WTC11 (cell line): ENCODE measurements at regions not wholly inside any gene's neighbourhood (a gene's known extent, or its start where the extent isn't known, plus 50 kb on each side); places are given as distances from the start of the nearest gene placed in this dataset.

Experiments
- ATAC-seq: fragments of 200-7000 bp; cut with Tn5 transposase; 2 replicates; pipeline ENCODE4 v1.10.0; 2021; ENCODE audit warnings: mild to moderate bottlenecking, moderate library complexity
- CTCF ChIA-PET: fragments of 300-600 bp; sonication (Branson Sonifier 250); formaldehyde crosslinking; loops from one replicate; lab custom pipeline; 2021; ENCODE audit warnings: antibody characterized with exemption; lab: Charles Lee
- POLR2A ChIA-PET: fragments of 350-600 bp; sonication (Branson Sonifier 250); formaldehyde crosslinking; loops from one replicate; lab custom pipeline; 2021; ENCODE audit warnings: antibody characterized with exemption; lab: Charles Lee
- DNase-seq: peaks from one replicate; pipeline ENCODE4 v3.0.0; 2021; ENCODE audit warnings: low spot score
- H3K27ac Mint-ChIP-seq: 2 replicates; pipeline ENCODE4 v1.8.0; 2021; ENCODE audit warnings: mixed read lengths
- H3K27me3 Mint-ChIP-seq: 2 replicates; pipeline ENCODE4 v1.8.0; 2021; ENCODE audit warnings: low read depth, mild to moderate bottlenecking, moderate library complexity, mixed read lengths
- H3K36me3 Mint-ChIP-seq: 2 replicates; pipeline ENCODE4 v1.8.0; 2021; ENCODE audit warnings: mixed read lengths
- H3K4me1 Mint-ChIP-seq: 2 replicates; pipeline ENCODE4 v1.8.0; 2022; ENCODE audit warnings: mixed read lengths
- H3K4me3 Mint-ChIP-seq: 2 replicates; pipeline ENCODE4 v1.8.0; 2021; ENCODE audit warnings: mild to moderate bottlenecking, moderate library complexity, mixed read lengths
- H3K9me3 Mint-ChIP-seq: 2 replicates; pipeline ENCODE4 v1.8.0; 2021; ENCODE audit warnings: mixed read lengths
- AR ChIP-seq: fragments of 250-450 bp; sonication (Bioruptor Pico); IDR thresholded peaks from 2 replicates; pipeline ENCODE4 v1.9.0; 2021; ENCODE audit warnings: mild to moderate bottlenecking
- ARID4B ChIP-seq: sonication (generic); formaldehyde crosslinking; IDR thresholded peaks from 2 replicates; pipeline ENCODE4 v1.8.0; 2023; ENCODE audit warnings: missing genetic modification reagents, mild to moderate bottlenecking, borderline replicate concordance
- ATF1 ChIP-seq: sonication (generic); formaldehyde crosslinking; IDR thresholded peaks from 2 replicates; pipeline ENCODE4 v1.8.1; 2023; ENCODE audit warnings: mild to moderate bottlenecking, moderate library complexity, missing genetic modification reagents
- CREB1 ChIP-seq: sonication (generic); formaldehyde crosslinking; IDR thresholded peaks from 2 replicates; pipeline ENCODE4 v1.8.0; 2023; ENCODE audit warnings: mild to moderate bottlenecking, missing genetic modification reagents
- ELF4 ChIP-seq: sonication (generic); formaldehyde crosslinking; IDR thresholded peaks from 2 replicates; pipeline ENCODE4 v1.8.1; 2022; ENCODE audit warnings: low read depth, mild to moderate bottlenecking, moderate library complexity, missing genetic modification reagents
- EMX1 ChIP-seq: fragments of 250-450 bp; sonication (Bioruptor Pico); IDR thresholded peaks from 2 replicates; pipeline ENCODE4 v1.8.0; 2021; ENCODE audit warnings: mild to moderate bottlenecking
- ESRRA ChIP-seq: sonication (generic); formaldehyde crosslinking; IDR thresholded peaks from 2 replicates; pipeline ENCODE4 v1.8.1; 2022; ENCODE audit warnings: mild to moderate bottlenecking, missing genetic modification reagents, borderline replicate concordance
- ETV6 ChIP-seq: sonication (generic); formaldehyde crosslinking; IDR thresholded peaks from 2 replicates; pipeline ENCODE4 v1.8.1; 2022; ENCODE audit warnings: mild to moderate bottlenecking, missing genetic modification reagents
- FOXJ3 ChIP-seq: sonication (generic); formaldehyde crosslinking; IDR thresholded peaks from 2 replicates; pipeline ENCODE4 v1.9.0; 2021; ENCODE audit warnings: missing genetic modification reagents, mild to moderate bottlenecking, borderline replicate concordance
- FOXP1 ChIP-seq: sonication (generic); formaldehyde crosslinking; IDR thresholded peaks from 2 replicates; pipeline ENCODE4 v1.8.0; 2022; ENCODE audit warnings: missing genetic modification reagents, mild to moderate bottlenecking, moderate library complexity, borderline replicate concordance
- MYBL2 ChIP-seq: sonication (generic); formaldehyde crosslinking; IDR thresholded peaks from 2 replicates; pipeline ENCODE4 v1.8.1; 2023; ENCODE audit warnings: mild to moderate bottlenecking, moderate library complexity, missing genetic modification reagents
- NFE2L1 ChIP-seq: sonication (generic); formaldehyde crosslinking; IDR thresholded peaks from 2 replicates; pipeline ENCODE4 v1.8.1; 2023; ENCODE audit warnings: missing genetic modification reagents
- NR2C2 ChIP-seq: sonication (generic); formaldehyde crosslinking; IDR thresholded peaks from 2 replicates; pipeline ENCODE4 v1.8.0; 2022; ENCODE audit warnings: mild to moderate bottlenecking, missing genetic modification reagents
- OVOL2 ChIP-seq: fragments of 250-450 bp; sonication (Bioruptor Pico); IDR thresholded peaks from 2 replicates; pipeline ENCODE4 v1.9.0; 2021; ENCODE audit warnings: mild to moderate bottlenecking, borderline replicate concordance
- PREB ChIP-seq: sonication (generic); formaldehyde crosslinking; IDR thresholded peaks from 2 replicates; pipeline ENCODE4 v1.8.1; 2022; ENCODE audit warnings: mild to moderate bottlenecking, missing genetic modification reagents, moderate library complexity, borderline replicate concordance
- RORB ChIP-seq: fragments of 250-450 bp; sonication (Bioruptor Pico); IDR thresholded peaks from 2 replicates; pipeline ENCODE4 v1.9.0; 2021; ENCODE audit warnings: mild to moderate bottlenecking
- SMAD4 ChIP-seq: sonication (generic); formaldehyde crosslinking; IDR thresholded peaks from 2 replicates; pipeline ENCODE4 v1.8.0; 2022; ENCODE audit warnings: mild to moderate bottlenecking, missing genetic modification reagents
- SOX15 ChIP-seq: fragments of 250-450 bp; sonication (Bioruptor Pico); IDR thresholded peaks from 2 replicates; pipeline ENCODE4 v1.9.0; 2021; ENCODE audit warnings: mild to moderate bottlenecking
- USF2 ChIP-seq: sonication (generic); formaldehyde crosslinking; IDR thresholded peaks from 2 replicates; pipeline ENCODE4 v1.8.1; 2023; ENCODE audit warnings: mild to moderate bottlenecking, missing genetic modification reagents, moderate library complexity
- ZBTB21 ChIP-seq: sonication (generic); formaldehyde crosslinking; IDR thresholded peaks from 2 replicates; pipeline ENCODE4 v1.8.1; 2023; ENCODE audit warnings: mild to moderate bottlenecking, missing genetic modification reagents, borderline replicate concordance
- ZNF138 ChIP-seq: sonication (generic); formaldehyde crosslinking; conservative IDR thresholded peaks from 2 replicates; pipeline ENCODE4 v1.8.1; 2022; ENCODE audit warnings: mild to moderate bottlenecking, moderate library complexity, missing genetic modification reagents
- ZNF281 ChIP-seq: sonication (generic); formaldehyde crosslinking; IDR thresholded peaks from 2 replicates; pipeline ENCODE4 v1.8.0; 2023; ENCODE audit warnings: mild to moderate bottlenecking, missing genetic modification reagents
- ZNF317 ChIP-seq: sonication (generic); formaldehyde crosslinking; IDR thresholded peaks from 2 replicates; pipeline ENCODE4 v1.8.1; 2023; ENCODE audit warnings: low read depth, mild to moderate bottlenecking, moderate library complexity, missing genetic modification reagents, borderline replicate concordance
- ZNF396 ChIP-seq: fragments of 250-450 bp; sonication (Bioruptor Pico); IDR thresholded peaks from 2 replicates; pipeline ENCODE4 v1.8.0; 2021; ENCODE audit warnings: mild to moderate bottlenecking, moderate library complexity, borderline replicate concordance

GRCh38 chr20:37579106-37579505, 51.4 kb upstream of the BLCAP start:
- Mint-ChIP-seq H3K9me3 (no peaks in the 10 kb centered on the region), H3K4me1 (peaks cover 8% of the 10 kb centered on the region), H3K4me3 (no peak overlapping the region), H3K27me3 (no peaks in the 10 kb centered on the region; the same call in 1 of the 2 replicates), H3K27ac (no peak overlapping the region), H3K36me3 (no peaks in the 10 kb centered on the region)
- TF ChIP-seq ETV6 (no peak), ZNF317 (CRISPR knock-in tag) (no peak), PREB (CRISPR knock-in tag) (no peak), SOX15 (no peak), ESRRA (no peak), NFE2L1 (CRISPR knock-in tag) (no peak), ZNF138 (no peak), EMX1 (no peak), ZNF281 (CRISPR knock-in tag) (no peak), OVOL2 (no peak), FOXJ3 (CRISPR knock-in tag) (no peak), ZNF396 (CRISPR knock-in tag) (no peak), MYBL2 (CRISPR knock-in tag) (no peak), ATF1 (CRISPR knock-in tag) (no peak), ZBTB21 (CRISPR knock-in tag) (no peak), ARID4B (CRISPR knock-in tag) (no peak), SMAD4 (no peak), ELF4 (CRISPR knock-in tag) (no peak)
- ChIA-PET POLR2A (interaction anchor here (0.5 to 0.6 kb wide), 2 partner anchors 301 to 1078 kb away, joined by 3 to 6 read pairs; no protein-coding TSS in a partner anchor), CTCF (interaction anchor here (0.9 kb wide), 1 partner anchor 15 kb away, joined by 3 read pairs; no protein-coding TSS in a partner anchor)
- ATAC-seq (no peak), DNase-seq (no peak)

- Mint-ChIP-seq H3K4me3 (no peak overlapping the region), H3K36me3 (no peaks in the 10 kb centered on the region), H3K27ac (no peak overlapping the region), H3K27me3 (no peaks in the 10 kb centered on the region; the same call in 1 of the 2 replicates), H3K4me1 (peaks cover 8% of the 10 kb centered on the region), H3K9me3 (no peaks in the 10 kb centered on the region)
- ChIA-PET CTCF (interaction anchor here (1.6 kb wide), 1 partner anchor 14 kb away, joined by 3 read pairs; no protein-coding TSS in a partner anchor), POLR2A (no interaction called here)
- no peak for ATAC-seq
- no peak for DNase-seq
- TF ChIP-seq USF2 (CRISPR knock-in tag) = no peak
- no peak for TF ChIP-seq CREB1 (CRISPR knock-in tag)
- no peak for TF ChIP-seq FOXP1 (CRISPR knock-in tag)
- TF ChIP-seq ZNF317 (CRISPR knock-in tag) = no peak
- TF ChIP-seq ATF1 (CRISPR knock-in tag) = no peak
- TF ChIP-seq RORB (CRISPR knock-in tag) = no peak
- no peak for TF ChIP-seq AR (CRISPR knock-in tag)
- TF ChIP-seq NR2C2 (CRISPR knock-in tag) = no peak
Measured at GRCh38 chr20:37577981-37578380, 50.3 kb upstream of the BLCAP start.
